HG02571 (cell line): ENCODE measurements at regions not wholly inside any gene's neighbourhood (a gene's known extent, or its start where the extent isn't known, plus 50 kb on each side); places are given as distances from the start of the nearest gene placed in this dataset.

ENCODE experiments used
- ATAC-seq: cut with Tn5 transposase; IDR thresholded peaks from one replicate; pipeline ENCODE4 v1.9.1; 2021; ENCODE audit warnings: mild to moderate bottlenecking, moderate library complexity; ENCODE audit not compliant: unreplicated experiment

GRCh38 chr21:23706431-23706830 is 1900.8 kb downstream of the MRPL39 start:
- ATAC-seq = no peak

GRCh38 chr21:23699402-23699801 is 1907.9 kb downstream of the MRPL39 start:
- ATAC-seq = no peak

- ATAC-seq = no peak
Observed at GRCh38 chr21:23698619-23699018, 1908.7 kb downstream of the MRPL39 start.

GRCh38 chr21:23695443-23695842 is 1911.8 kb downstream of the MRPL39 start:
- no peak for ATAC-seq

- no peak for ATAC-seq
Observed at GRCh38 chr21:23694390-23694789, 1912.9 kb downstream of the MRPL39 start.

- ATAC-seq = no peak
Observed at GRCh38 chr21:23690316-23690715, 1917.0 kb downstream of the MRPL39 start.

GRCh38 chr21:23686737-23687523 is 1920.4 kb downstream of the MRPL39 start:
- no peak for ATAC-seq

- ATAC-seq = no peak
Observed at GRCh38 chr21:23684431-23684830, 1922.8 kb downstream of the MRPL39 start.

- ATAC-seq = no peak
Observed at GRCh38 chr21:23664193-23664694, 1943.0 kb downstream of the MRPL39 start.

GRCh38 chr21:23660560-23660959 is 1946.7 kb downstream of the MRPL39 start:
- ATAC-seq = no peak

- ATAC-seq = no peak
Observed at GRCh38 chr21:23644768-23645167, 1962.5 kb downstream of the MRPL39 start.

- ATAC-seq = no peak
Observed at GRCh38 chr21:23639721-23640120, 1967.6 kb downstream of the MRPL39 start.

GRCh38 chr21:23638131-23638695 is 1969.1 kb downstream of the MRPL39 start:
- ATAC-seq = no peak

GRCh38 chr21:23633447-23633940 is 1973.8 kb downstream of the MRPL39 start:
- no peak for ATAC-seq

- ATAC-seq = no peak
Observed at GRCh38 chr21:23624281-23624680, 1983.0 kb downstream of the MRPL39 start.

GRCh38 chr21:23613014-23613413 is 1994.3 kb downstream of the MRPL39 start:
- no peak for ATAC-seq

GRCh38 chr21:23612210-23612609 is 1995.1 kb downstream of the MRPL39 start:
- no peak for ATAC-seq

- no peak for ATAC-seq
Observed at GRCh38 chr21:23607782-23608431, 1999.4 kb downstream of the MRPL39 start.

GRCh38 chr21:23601549-23601948 is 2005.7 kb downstream of the MRPL39 start:
- ATAC-seq = no peak

- ATAC-seq = no peak
Observed at GRCh38 chr21:23593582-23593981, 2013.7 kb downstream of the MRPL39 start.

- ATAC-seq = no peak
Observed at GRCh38 chr21:23585419-23585818, 2021.9 kb downstream of the MRPL39 start.

- ATAC-seq = no peak
Observed at GRCh38 chr21:23579573-23579972, 2027.7 kb downstream of the MRPL39 start.
